SU-DHL-6 (cell line): ENCODE measurements at regions not wholly inside any gene's neighbourhood (a gene's known extent, or its start where the extent isn't known, plus 50 kb on each side); places are given as distances from the start of the nearest gene placed in this dataset.

Source experiments
- EZH2phosphoT487 ChIP-seq: fragments of 200-600 bp; sonication (generic), shearing (Covaris generic); conservative IDR thresholded peaks from 2 replicates; pipeline ENCODE4 v1.6.1; 2018; ENCODE audit warnings: mild to moderate bottlenecking, antibody characterized with exemption, low read length, moderate library complexity, mixed read lengths
- TF ChIP-seq, protein P1 (sequence below): fragments of 200-600 bp; sonication (generic); IDR thresholded peaks from one replicate; pipeline ENCODE4 v1.5.1; 2017; ENCODE audit warnings: antibody characterized with exemption, mild to moderate bottlenecking, low read length, moderate library complexity; ENCODE audit not compliant: insufficient read depth, poor library complexity, severe bottlenecking

DNA sequence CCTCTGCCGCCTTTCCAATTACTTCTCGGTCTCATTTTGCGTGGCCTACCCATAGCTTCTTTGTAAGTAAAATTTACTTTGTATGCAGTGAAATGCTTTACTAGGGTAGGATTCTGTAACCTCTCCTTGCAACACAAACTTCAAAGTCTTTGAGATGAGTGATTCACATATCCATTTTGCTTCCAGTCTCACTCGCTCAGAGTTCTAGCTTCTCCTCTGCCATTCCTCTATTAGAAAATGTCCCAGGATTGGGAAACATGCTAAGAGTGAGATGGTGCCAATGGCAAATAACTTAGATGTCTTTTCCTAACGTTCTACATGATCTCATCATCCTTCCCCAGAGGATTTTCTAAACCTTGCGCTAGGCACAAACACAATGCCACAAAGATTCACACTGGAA, 270.5 kb upstream of the SLC30A5 start:
- TF ChIP-seq, protein P1, sequence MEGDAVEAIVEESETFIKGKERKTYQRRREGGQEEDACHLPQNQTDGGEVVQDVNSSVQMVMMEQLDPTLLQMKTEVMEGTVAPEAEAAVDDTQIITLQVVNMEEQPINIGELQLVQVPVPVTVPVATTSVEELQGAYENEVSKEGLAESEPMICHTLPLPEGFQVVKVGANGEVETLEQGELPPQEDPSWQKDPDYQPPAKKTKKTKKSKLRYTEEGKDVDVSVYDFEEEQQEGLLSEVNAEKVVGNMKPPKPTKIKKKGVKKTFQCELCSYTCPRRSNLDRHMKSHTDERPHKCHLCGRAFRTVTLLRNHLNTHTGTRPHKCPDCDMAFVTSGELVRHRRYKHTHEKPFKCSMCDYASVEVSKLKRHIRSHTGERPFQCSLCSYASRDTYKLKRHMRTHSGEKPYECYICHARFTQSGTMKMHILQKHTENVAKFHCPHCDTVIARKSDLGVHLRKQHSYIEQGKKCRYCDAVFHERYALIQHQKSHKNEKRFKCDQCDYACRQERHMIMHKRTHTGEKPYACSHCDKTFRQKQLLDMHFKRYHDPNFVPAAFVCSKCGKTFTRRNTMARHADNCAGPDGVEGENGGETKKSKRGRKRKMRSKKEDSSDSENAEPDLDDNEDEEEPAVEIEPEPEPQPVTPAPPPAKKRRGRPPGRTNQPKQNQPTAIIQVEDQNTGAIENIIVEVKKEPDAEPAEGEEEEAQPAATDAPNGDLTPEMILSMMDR, result no peak
- TF ChIP-seq EZH2phosphoT487, result no peak
